Subcutaneous abdominal adipose tissue (tissue), 5 donors: ENCODE measurements at regions not wholly inside any gene's neighbourhood (a gene's known extent, or its start where the extent isn't known, plus 50 kb on each side); places are given as distances from the start of the nearest gene placed in this dataset.

Experiments used
- H3K27ac ChIP-seq: one replicate; pipeline ENCODE4 v1.7.0; 2013; ENCODE audit warnings: low read depth, mild to moderate bottlenecking, inconsistent platforms, low read length, moderate library complexity
- H3K27me3 ChIP-seq, 5 donors: one replicate each; pipeline ENCODE4 v1.7.0; 2013; ENCODE audit warnings: low read length in 5 of 5, inconsistent platforms in 1 of 5; ENCODE audit not compliant: control insufficient read depth in 5 of 5, insufficient read depth in 4 of 5
- H3K36me3 ChIP-seq, 5 donors: one replicate each; pipeline ENCODE4 v1.7.0; 2013; ENCODE audit warnings: low read length in 5 of 5; ENCODE audit not compliant: control insufficient read depth in 5 of 5, insufficient read depth in 5 of 5
- H3K4me1 ChIP-seq, 5 donors: one replicate each; pipeline ENCODE4 v1.7.0; 2013; ENCODE audit warnings: low read length in 5 of 5, mild to moderate bottlenecking in 3 of 5, moderate library complexity in 1 of 5; ENCODE audit not compliant: control insufficient read depth in 5 of 5, insufficient read depth in 5 of 5
- H3K4me3 ChIP-seq, 5 donors: one replicate each; pipeline ENCODE4 v1.7.0; 2013; ENCODE audit warnings: low read length in 5 of 5, low read depth in 1 of 5
- H3K9ac ChIP-seq, 5 donors: one replicate each; pipeline ENCODE4 v1.7.0; 2013; ENCODE audit warnings: low read length in 5 of 5, mild to moderate bottlenecking in 4 of 5, moderate library complexity in 3 of 5
- H3K9me3 ChIP-seq, 5 donors: one replicate each; pipeline ENCODE4 v1.7.0; 2013; ENCODE audit warnings: low read length in 5 of 5; ENCODE audit not compliant: control insufficient read depth in 5 of 5
- donor health status: healthy.
- donor health status: healthy.
- donor health status: healthy.
- donor health status: healthy.
- donor health status: healthy.

GRCh38 chr7:95672434-95672833 lies 76.1 kb upstream of the PDK4 start:
- no peak overlapping the region for H3K27ac ChIP-seq

GRCh38 chr7:95669513-95669912 lies 73.2 kb upstream of the PDK4 start:
- H3K4me1 ChIP-seq: no peaks in the 10 kb centered on the region
- no peak overlapping the region for H3K27ac ChIP-seq
- H3K4me3 ChIP-seq: no peak overlapping the region
- no peak overlapping the region for H3K9ac ChIP-seq
- no peaks in the 10 kb centered on the region for H3K9me3 ChIP-seq
- H3K36me3 ChIP-seq: no peaks in the 10 kb centered on the region
- H3K27me3 ChIP-seq: no peaks in the 10 kb centered on the region

More at GRCh38 chr7:95672434-95672833, 76.1 kb upstream of the PDK4 start:
- no peak overlapping the region for H3K9ac ChIP-seq
- no peaks in the 10 kb centered on the region for H3K9me3 ChIP-seq
- no peak overlapping the region for H3K4me3 ChIP-seq
- peaks cover 0 to 7% (median 0%) of the 10 kb centered on the region in 5 donors for H3K4me1 ChIP-seq
- H3K27me3 ChIP-seq: no peaks in the 10 kb centered on the region
- H3K36me3 ChIP-seq: no peaks in the 10 kb centered on the region

GRCh38 chr7:95668504-95669018 lies 72.2 kb upstream of the PDK4 start:
- no peaks in the 10 kb centered on the region for H3K27me3 ChIP-seq
- H3K9ac ChIP-seq: no peak overlapping the region
- no peak overlapping the region for H3K27ac ChIP-seq
- peaks cover 0 to under 1% (median 0%) of the 10 kb centered on the region in 5 donors for H3K9me3 ChIP-seq
- H3K4me1 ChIP-seq: no peaks in the 10 kb centered on the region
- H3K4me3 ChIP-seq: no peak overlapping the region
- no peaks in the 10 kb centered on the region for H3K36me3 ChIP-seq

GRCh38 chr7:95662987-95663386 lies 66.7 kb upstream of the PDK4 start:
- Histone ChIP-seq H3K9ac (no peak overlapping the region), H3K4me1 (no peaks in the 10 kb centered on the region), H3K9me3 (peaks cover 0 to 9% (median 2%) of the 10 kb centered on the region in 5 donors), H3K36me3 (no peaks in the 10 kb centered on the region), H3K27ac (no peak overlapping the region), H3K27me3 (no peaks in the 10 kb centered on the region), H3K4me3 (no peak overlapping the region)

GRCh38 chr7:95660023-95660434 lies 63.7 kb upstream of the PDK4 start:
- Histone ChIP-seq H3K9ac (no peak overlapping the region), H3K4me1 (no peaks in the 10 kb centered on the region), H3K4me3 (no peak overlapping the region), H3K27ac (no peak overlapping the region), H3K27me3 (no peaks in the 10 kb centered on the region), H3K36me3 (no peaks in the 10 kb centered on the region), H3K9me3 (peaks cover 0 to 9% (median 2%) of the 10 kb centered on the region in 5 donors)

- H3K9ac ChIP-seq: no peak overlapping the region
- H3K4me3 ChIP-seq: no peak overlapping the region
- no peak overlapping the region for H3K27ac ChIP-seq
- H3K27me3 ChIP-seq: no peaks in the 10 kb centered on the region
- H3K36me3 ChIP-seq: no peaks in the 10 kb centered on the region
- H3K4me1 ChIP-seq: no peaks in the 10 kb centered on the region
- H3K9me3 ChIP-seq: peaks cover 0 to 9% (median 2%) of the 10 kb centered on the region in 5 donors
Measured at GRCh38 chr7:95658676-95659075, 62.4 kb upstream of the PDK4 start.

GRCh38 chr7:95649546-95649945 lies 53.2 kb upstream of the PDK4 start:
- H3K4me3 ChIP-seq: no peak overlapping the region
- H3K27ac ChIP-seq: no peak overlapping the region
- H3K36me3 ChIP-seq: no peaks in the 10 kb centered on the region
- no peaks in the 10 kb centered on the region for H3K27me3 ChIP-seq
- no peaks in the 10 kb centered on the region for H3K4me1 ChIP-seq
- H3K9me3 ChIP-seq: no peaks in the 10 kb centered on the region
- H3K9ac ChIP-seq: no peak overlapping the region

GRCh38 chr7:95646350-95646749 lies 50.0 kb upstream of the PDK4 start:
- Histone ChIP-seq H3K36me3 (no peaks in the 10 kb centered on the region), H3K27ac (no peak overlapping the region), H3K4me1 (no peaks in the 10 kb centered on the region), H3K4me3 (no peak overlapping the region), H3K9me3 (no peaks in the 10 kb centered on the region), H3K9ac (no peak overlapping the region), H3K27me3 (no peaks in the 10 kb centered on the region)
